Dendritic cell treated with granulocyte-macrophage colony-stimulating factor and Interleukin-4, amounts not matched to agents 40 ng/mL and 50 ng/mL, for 4 days (primary cell): ENCODE measurements at regions not wholly inside any gene's neighbourhood (a gene's known extent, or its start where the extent isn't known, plus 50 kb on each side); places are given as distances from the start of the nearest gene placed in this dataset.
"Not testable (repeated sequence)": the region's sequence is repeated elsewhere in the genome, so short reads cannot be mapped to it uniquely, and the experiment has no call there.

ENCODE experiments used
- H3K27ac Mint-ChIP-seq: one replicate; pipeline ENCODE4 v1.8.0; 2022; ENCODE audit warnings: mild to moderate bottlenecking, mixed read lengths
- H3K27me3 Mint-ChIP-seq: one replicate; pipeline ENCODE4 v1.8.0; 2022; ENCODE audit warnings: mild to moderate bottlenecking, mixed read lengths
- H3K36me3 Mint-ChIP-seq: one replicate; pipeline ENCODE4 v1.8.0; 2022; ENCODE audit warnings: low read depth, mixed read lengths
- H3K4me1 Mint-ChIP-seq: one replicate; pipeline ENCODE4 v1.8.0; 2022; ENCODE audit warnings: low read depth, mixed read lengths
- H3K4me3 Mint-ChIP-seq: one replicate; pipeline ENCODE4 v1.8.0; 2022; ENCODE audit warnings: mild to moderate bottlenecking, moderate library complexity, mixed read lengths
- H3K9me3 Mint-ChIP-seq: one replicate; pipeline ENCODE4 v1.8.0; 2022; ENCODE audit warnings: mixed read lengths
- intact Hi-C: fragments of 100-400 bp; cut with micrococcal nuclease; formaldehyde crosslinking; loops from one replicate; pipeline ENCODE4 v1.15.0; 2022

GRCh38 chr1:214095896-214096295, 108.1 kb downstream of the PROX1 start:
- intact Hi-C loops, H3K27me3 Mint-ChIP-seq, H3K4me3 Mint-ChIP-seq, H3K36me3 Mint-ChIP-seq, H3K4me1 Mint-ChIP-seq, H3K27ac Mint-ChIP-seq: not testable (repeated sequence)
- peaks cover 12% of the 10 kb centered on the region for H3K9me3 Mint-ChIP-seq

GRCh38 chr1:214101246-214101645, 113.5 kb downstream of the PROX1 start:
- Mint-ChIP-seq H3K27me3 (no peaks in the 10 kb centered on the region), H3K9me3 (no peaks in the 10 kb centered on the region), H3K27ac (no peak overlapping the region), H3K4me3 (no peak overlapping the region), H3K36me3 (no peaks in the 10 kb centered on the region), H3K4me1 (no peaks in the 10 kb centered on the region)
- intact Hi-C loops, result no loop called here

- Mint-ChIP-seq H3K4me1 (no peaks in the 10 kb centered on the region), H3K4me3 (no peak overlapping the region), H3K9me3 (no peaks in the 10 kb centered on the region)
Observed at GRCh38 chr1:214101828-214102227, 114.1 kb downstream of the PROX1 start.

GRCh38 chr1:214102907-214103306, 115.1 kb downstream of the PROX1 start:
- Mint-ChIP-seq H3K36me3 (no peaks in the 10 kb centered on the region), H3K9me3 (no peaks in the 10 kb centered on the region), H3K27me3 (peaks cover 3% of the 10 kb centered on the region), H3K27ac (no peak overlapping the region), H3K4me1 (no peaks in the 10 kb centered on the region), H3K4me3 (no peak overlapping the region)
- intact Hi-C loops, result no loop called here

More at GRCh38 chr1:214101828-214102227, 114.1 kb downstream of the PROX1 start:
- Mint-ChIP-seq H3K27me3 (no peaks in the 10 kb centered on the region), H3K36me3 (no peaks in the 10 kb centered on the region), H3K27ac (no peak overlapping the region)
- intact Hi-C loops, result no loop called here

GRCh38 chr1:214103778-214104177, 116.0 kb downstream of the PROX1 start:
- Mint-ChIP-seq H3K4me1 (no peaks in the 10 kb centered on the region), H3K27me3 (peaks cover 3% of the 10 kb centered on the region), H3K4me3 (no peak overlapping the region), H3K36me3 (no peaks in the 10 kb centered on the region), H3K9me3 (no peaks in the 10 kb centered on the region), H3K27ac (no peak overlapping the region)
- intact Hi-C loops, result no loop called here

GRCh38 chr1:214106375-214106774, 118.6 kb downstream of the PROX1 start:
- intact Hi-C loops, result no loop called here
- Mint-ChIP-seq H3K4me3 (no peak overlapping the region), H3K36me3 (no peaks in the 10 kb centered on the region), H3K9me3 (no peaks in the 10 kb centered on the region), H3K27me3 (peaks cover 3% of the 10 kb centered on the region), H3K27ac (no peak overlapping the region), H3K4me1 (no peaks in the 10 kb centered on the region)

GRCh38 chr1:214107322-214108096, 119.7 kb downstream of the PROX1 start:
- Mint-ChIP-seq H3K27ac (no peak overlapping the region), H3K9me3 (no peaks in the 10 kb centered on the region), H3K4me3 (no peak overlapping the region), H3K27me3 (peaks cover 3% of the 10 kb centered on the region), H3K4me1 (no peaks in the 10 kb centered on the region), H3K36me3 (no peaks in the 10 kb centered on the region)
- intact Hi-C loops, result no loop called here

GRCh38 chr1:214108097-214108446, 120.3 kb downstream of the PROX1 start:
- Mint-ChIP-seq H3K4me1 (no peaks in the 10 kb centered on the region), H3K27ac (no peak overlapping the region), H3K9me3 (no peaks in the 10 kb centered on the region), H3K27me3 (peaks cover 3% of the 10 kb centered on the region), H3K36me3 (no peaks in the 10 kb centered on the region), H3K4me3 (no peak overlapping the region)
- intact Hi-C loops, result no loop called here

GRCh38 chr1:214111796-214112195, 124.0 kb downstream of the PROX1 start:
- Mint-ChIP-seq H3K4me3 (no peak overlapping the region), H3K9me3 (peaks cover under 1% of the 10 kb centered on the region), H3K36me3 (no peaks in the 10 kb centered on the region), H3K27ac (no peak overlapping the region), H3K27me3 (peaks cover 3% of the 10 kb centered on the region), H3K4me1 (no peaks in the 10 kb centered on the region)
- intact Hi-C loops, result no loop called here

GRCh38 chr1:214116258-214116657, 128.5 kb downstream of the PROX1 start:
- Mint-ChIP-seq H3K4me3 (no peak overlapping the region), H3K36me3 (no peaks in the 10 kb centered on the region), H3K27ac (no peak overlapping the region)

GRCh38 chr1:214117780-214118179, 130.0 kb downstream of the PROX1 start:
- H3K4me3 Mint-ChIP-seq, result no peak overlapping the region
- H3K27ac Mint-ChIP-seq, result no peak overlapping the region
- no peaks in the 10 kb centered on the region for H3K4me1 Mint-ChIP-seq
- H3K9me3 Mint-ChIP-seq, result peaks cover 18% of the 10 kb centered on the region
- no peaks in the 10 kb centered on the region for H3K36me3 Mint-ChIP-seq
- no peaks in the 10 kb centered on the region for H3K27me3 Mint-ChIP-seq
- intact Hi-C loops, result no loop called here

More at GRCh38 chr1:214116258-214116657, 128.5 kb downstream of the PROX1 start:
- Mint-ChIP-seq H3K4me1 (no peaks in the 10 kb centered on the region), H3K27me3 (no peaks in the 10 kb centered on the region), H3K9me3 (peaks cover 18% of the 10 kb centered on the region)
- intact Hi-C loops, result no loop called here

GRCh38 chr1:214120191-214120590, 132.4 kb downstream of the PROX1 start:
- Mint-ChIP-seq H3K27ac (no peak overlapping the region), H3K4me3 (no peak overlapping the region), H3K9me3 (peaks cover 18% of the 10 kb centered on the region), H3K4me1 (no peaks in the 10 kb centered on the region), H3K36me3 (no peaks in the 10 kb centered on the region), H3K27me3 (no peaks in the 10 kb centered on the region)
- intact Hi-C loops, result no loop called here

- Mint-ChIP-seq H3K36me3 (no peaks in the 10 kb centered on the region), H3K4me1 (no peaks in the 10 kb centered on the region), H3K4me3 (no peak overlapping the region), H3K9me3 (peaks cover 18% of the 10 kb centered on the region), H3K27ac (no peak overlapping the region), H3K27me3 (no peaks in the 10 kb centered on the region)
- intact Hi-C loops, result no loop called here
Observed at GRCh38 chr1:214120951-214121350, 133.2 kb downstream of the PROX1 start.

- intact Hi-C loops, result no loop called here
- H3K4me3 Mint-ChIP-seq, result no peak overlapping the region
Observed at GRCh38 chr1:214122110-214122509, 134.3 kb downstream of the PROX1 start.

More at GRCh38 chr1:214122110-214122509, 134.3 kb downstream of the PROX1 start:
- H3K9me3 Mint-ChIP-seq, result peaks cover 15% of the 10 kb centered on the region
- no peaks in the 10 kb centered on the region for H3K4me1 Mint-ChIP-seq
- H3K36me3 Mint-ChIP-seq, result no peaks in the 10 kb centered on the region
- no peaks in the 10 kb centered on the region for H3K27me3 Mint-ChIP-seq
- no peak overlapping the region for H3K27ac Mint-ChIP-seq
